ENCODE measurements at regions not wholly inside any gene's neighbourhood (a gene's known extent, or its start where the extent isn't known, plus 50 kb on each side); places are given as distances from the start of the nearest gene placed in this dataset.

- CTCF ChIA-PET: no interaction called here
- BruUV-seq (replicated peaks): no TSS peak
These were observed 682.4 kb downstream of the UQCRFS1 start for GRCh38 chr19:28530406-28531035.

DNA sequence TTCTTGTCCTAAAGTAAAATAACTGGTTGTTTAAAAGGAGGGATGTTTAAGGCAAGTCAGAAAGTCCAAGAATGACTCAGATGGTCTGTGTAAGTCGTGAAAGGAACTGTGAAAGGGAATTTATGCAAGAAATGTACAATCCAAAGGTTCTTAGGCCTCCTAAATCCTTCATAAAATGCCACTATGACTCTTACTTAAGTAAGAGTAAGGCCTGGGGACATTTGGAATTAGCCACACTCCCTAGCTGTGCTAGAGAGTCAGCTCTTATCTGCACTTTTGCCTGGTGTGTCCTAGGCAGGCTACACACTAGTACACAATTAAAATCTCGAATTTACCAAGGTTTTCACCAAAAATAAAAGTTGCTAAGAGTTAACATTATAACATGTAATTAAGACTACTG, 686.9 kb downstream of the UQCRFS1 start:
- H3K4me3 ChIP-seq (ENCODE audit: low read depth, low read length, poor library complexity, severe bottlenecking): no peak overlapping the region
- ChIA-PET CTCF (no interaction called here), POLR2A (ENCODE audit: low non-redundant PET) (no interaction called here)
- no peak for DNase-seq (ENCODE audit: low spot score)
- H3K9me3 ChIP-seq (ENCODE audit: low read depth, low read length, poor library complexity, severe bottlenecking): peaks cover 12% of the 10 kb centered on the region
- no peaks in the 10 kb centered on the region for H3K36me3 ChIP-seq (ENCODE audit: insufficient read depth, low read length, poor library complexity, severe bottlenecking)
- H3K4me1 ChIP-seq (ENCODE audit: insufficient read depth, low read length, poor library complexity, severe bottlenecking): no peaks in the 10 kb centered on the region
- H3K27ac ChIP-seq (ENCODE audit: low read depth, low read length, poor library complexity, severe bottlenecking): no peak overlapping the region
- intact Hi-C loops (cut with micrococcal nuclease; ENCODE audit: unreplicated experiment): no loop called here
- H3K27me3 ChIP-seq (replicated peaks; ENCODE audit: insufficient read depth, low read depth, low read length, poor library complexity): no peaks in the 10 kb centered on the region
- TF ChIP-seq, protein P1, sequence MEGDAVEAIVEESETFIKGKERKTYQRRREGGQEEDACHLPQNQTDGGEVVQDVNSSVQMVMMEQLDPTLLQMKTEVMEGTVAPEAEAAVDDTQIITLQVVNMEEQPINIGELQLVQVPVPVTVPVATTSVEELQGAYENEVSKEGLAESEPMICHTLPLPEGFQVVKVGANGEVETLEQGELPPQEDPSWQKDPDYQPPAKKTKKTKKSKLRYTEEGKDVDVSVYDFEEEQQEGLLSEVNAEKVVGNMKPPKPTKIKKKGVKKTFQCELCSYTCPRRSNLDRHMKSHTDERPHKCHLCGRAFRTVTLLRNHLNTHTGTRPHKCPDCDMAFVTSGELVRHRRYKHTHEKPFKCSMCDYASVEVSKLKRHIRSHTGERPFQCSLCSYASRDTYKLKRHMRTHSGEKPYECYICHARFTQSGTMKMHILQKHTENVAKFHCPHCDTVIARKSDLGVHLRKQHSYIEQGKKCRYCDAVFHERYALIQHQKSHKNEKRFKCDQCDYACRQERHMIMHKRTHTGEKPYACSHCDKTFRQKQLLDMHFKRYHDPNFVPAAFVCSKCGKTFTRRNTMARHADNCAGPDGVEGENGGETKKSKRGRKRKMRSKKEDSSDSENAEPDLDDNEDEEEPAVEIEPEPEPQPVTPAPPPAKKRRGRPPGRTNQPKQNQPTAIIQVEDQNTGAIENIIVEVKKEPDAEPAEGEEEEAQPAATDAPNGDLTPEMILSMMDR (conservative IDR thresholded peaks at IDR 0.05; ENCODE audit: low read depth, low read length): no peak
- BruUV-seq (replicated peaks): no TSS peak

More at GRCh38 chr19:28530406-28531035, 682.4 kb downstream of the UQCRFS1 start:
- Histone ChIP-seq H3K27ac (ENCODE audit: low read depth, low read length, poor library complexity, severe bottlenecking) (no peak overlapping the region), H3K4me1 (ENCODE audit: insufficient read depth, low read length, poor library complexity, severe bottlenecking) (no peaks in the 10 kb centered on the region), H3K36me3 (ENCODE audit: insufficient read depth, low read length, poor library complexity, severe bottlenecking) (no peaks in the 10 kb centered on the region), H3K27me3 (replicated peaks; ENCODE audit: insufficient read depth, low read depth, low read length, poor library complexity) (no peaks in the 10 kb centered on the region), H3K4me3 (ENCODE audit: low read depth, low read length, poor library complexity, severe bottlenecking) (no peak overlapping the region), H3K9me3 (ENCODE audit: low read depth, low read length, poor library complexity, severe bottlenecking) (peaks cover 21% of the 10 kb centered on the region)
- DNase-seq (ENCODE audit: low spot score): no peak
- TF ChIP-seq EZH2 (IDR thresholded peaks at IDR 0.05; ENCODE audit: borderline replicate concordance, low read depth, low read length, poor library complexity, severe bottlenecking): no peak
- TF ChIP-seq, protein P1 (conservative IDR thresholded peaks at IDR 0.05; ENCODE audit: low read depth, low read length): no peak
- intact Hi-C loops (cut with micrococcal nuclease; ENCODE audit: unreplicated experiment): no loop called here
- POLR2A ChIA-PET (ENCODE audit: low non-redundant PET): no interaction called here

- CTCF ChIA-PET: no interaction called here
- no TSS peak for BruUV-seq (replicated peaks)
- H3K36me3 ChIP-seq (ENCODE audit: insufficient read depth, low read length, poor library complexity, severe bottlenecking): no peaks in the 10 kb centered on the region
- H3K27ac ChIP-seq (ENCODE audit: low read depth, low read length, poor library complexity, severe bottlenecking): no peak overlapping the region
- POLR2A ChIA-PET (ENCODE audit: low non-redundant PET): no interaction called here
- DNase-seq (ENCODE audit: low spot score): no peak
- no peaks in the 10 kb centered on the region for H3K4me1 ChIP-seq (ENCODE audit: insufficient read depth, low read length, poor library complexity, severe bottlenecking)
- intact Hi-C loops (cut with micrococcal nuclease; ENCODE audit: unreplicated experiment): no loop called here
- no peak overlapping the region for H3K4me3 ChIP-seq (ENCODE audit: low read depth, low read length, poor library complexity, severe bottlenecking)
- no peak for TF ChIP-seq EZH2 (IDR thresholded peaks at IDR 0.05; ENCODE audit: borderline replicate concordance, low read depth, low read length, poor library complexity, severe bottlenecking)
- TF ChIP-seq, protein P1 (conservative IDR thresholded peaks at IDR 0.05; ENCODE audit: low read depth, low read length): no peak
- H3K27me3 ChIP-seq (replicated peaks; ENCODE audit: insufficient read depth, low read depth, low read length, poor library complexity): no peaks in the 10 kb centered on the region
- peaks cover 12% of the 10 kb centered on the region for H3K9me3 ChIP-seq (ENCODE audit: low read depth, low read length, poor library complexity, severe bottlenecking)
These were observed 689.3 kb downstream of the UQCRFS1 start for GRCh38 chr19:28523619-28524018.
